SK-N-DZ (cell line): ENCODE measurements at regions not wholly inside any gene's neighbourhood (a gene's known extent, or its start where the extent isn't known, plus 50 kb on each side); places are given as distances from the start of the nearest gene placed in this dataset.
"Not testable (repeated sequence)": the region's sequence is repeated elsewhere in the genome, so short reads cannot be mapped to it uniquely, and the experiment has no call there.

Experiments
- DNase-seq: peaks from one replicate; pipeline ENCODE4 v3.0.0-alpha.2; 2015; ENCODE audit warnings: low spot score

- DNase-seq, result no peak
These were observed 437.3 kb downstream of the NSUN3 start for GRCh38 chr3:94500146-94500545.

DNA sequence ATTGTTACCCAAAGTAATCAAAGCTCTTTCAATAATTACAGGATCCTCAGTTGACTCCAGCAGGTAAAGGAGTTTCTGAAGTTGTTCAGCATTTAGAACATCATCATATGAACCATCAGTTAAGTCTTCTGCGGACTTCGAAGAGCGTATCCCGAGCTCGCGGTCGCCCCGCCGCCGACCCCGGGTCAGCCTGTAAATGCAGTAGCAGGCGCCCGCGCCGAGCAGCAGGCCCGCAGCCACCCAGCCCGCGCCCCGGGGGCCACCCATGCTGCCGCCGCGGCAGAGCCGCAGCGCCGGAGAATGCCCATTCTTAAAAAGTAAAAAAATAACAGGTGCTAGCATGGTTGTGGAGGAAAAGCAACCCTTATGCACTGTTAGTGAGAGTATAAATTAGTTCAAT, 444.5 kb downstream of the NSUN3 start:
- not testable (repeated sequence) for DNase-seq

DNA sequence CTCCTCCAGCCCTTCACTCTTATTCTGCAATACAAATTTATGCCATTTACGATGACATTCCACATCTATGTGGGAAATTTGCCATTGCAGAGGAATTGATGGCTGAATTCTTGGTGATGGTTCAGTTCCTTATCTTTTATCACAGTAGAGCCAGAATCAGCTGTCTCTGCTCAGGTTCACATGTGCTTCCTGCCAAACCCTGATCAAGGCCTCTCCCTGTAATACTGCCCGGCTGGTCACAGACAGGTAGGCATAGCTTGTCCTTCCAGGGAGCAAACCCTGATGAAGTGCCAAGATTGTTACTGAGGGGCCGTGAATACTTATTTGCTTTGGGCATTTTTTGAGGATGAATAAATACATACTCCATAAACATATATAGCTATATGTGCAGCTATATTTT, 450.0 kb downstream of the NSUN3 start:
- no peak for DNase-seq

GRCh38 chr3:94513600-94513999, 450.7 kb downstream of the NSUN3 start:
- DNase-seq, result no peak

DNA sequence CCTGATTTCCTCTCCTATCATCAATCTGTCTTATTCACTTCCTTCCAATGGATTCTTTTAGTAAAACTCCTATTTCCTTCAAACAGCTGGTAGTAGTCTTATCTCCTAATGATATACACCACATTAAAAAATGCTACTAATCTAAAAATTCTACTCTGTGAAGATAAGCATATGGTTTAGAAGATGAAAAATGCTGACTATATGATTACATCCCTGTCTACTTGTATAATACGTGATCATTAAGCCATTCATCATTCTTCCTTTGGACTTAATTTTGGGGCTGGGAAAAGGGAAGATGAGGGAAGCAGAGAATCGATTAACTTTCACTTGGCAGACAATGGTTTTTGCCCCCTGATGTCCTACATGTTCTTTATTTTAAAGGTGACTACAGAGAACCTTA, 453.1 kb downstream of the NSUN3 start:
- DNase-seq, result no peak

GRCh38 chr3:94520364-94520763, 457.5 kb downstream of the NSUN3 start:
- no peak for DNase-seq

DNA sequence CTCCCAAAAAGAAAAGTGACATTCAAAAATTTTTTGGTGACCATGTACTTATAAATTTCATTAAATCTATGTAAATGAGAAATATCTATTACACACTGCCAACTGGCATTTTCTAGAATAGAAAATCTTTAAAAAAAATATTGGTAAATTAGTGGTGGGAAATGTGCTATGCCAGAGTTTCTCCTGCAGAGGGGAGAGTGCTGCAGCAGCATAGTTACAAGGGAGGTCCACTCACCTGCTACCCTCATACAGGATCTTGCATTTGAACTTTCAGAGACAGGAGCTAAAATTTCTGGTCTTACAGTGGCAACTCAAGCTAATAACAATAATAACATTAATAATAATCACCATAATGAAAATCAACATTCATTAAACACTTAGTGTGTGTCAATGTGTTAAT, 459.6 kb downstream of the NSUN3 start:
- DNase-seq, result no peak

- DNase-seq, result no peak
These were observed 461.4 kb downstream of the NSUN3 start for GRCh38 chr3:94524102-94524919.

GRCh38 chr3:94525043-94525442, 462.2 kb downstream of the NSUN3 start:
- DNase-seq, result peak; percentile 18

DNA sequence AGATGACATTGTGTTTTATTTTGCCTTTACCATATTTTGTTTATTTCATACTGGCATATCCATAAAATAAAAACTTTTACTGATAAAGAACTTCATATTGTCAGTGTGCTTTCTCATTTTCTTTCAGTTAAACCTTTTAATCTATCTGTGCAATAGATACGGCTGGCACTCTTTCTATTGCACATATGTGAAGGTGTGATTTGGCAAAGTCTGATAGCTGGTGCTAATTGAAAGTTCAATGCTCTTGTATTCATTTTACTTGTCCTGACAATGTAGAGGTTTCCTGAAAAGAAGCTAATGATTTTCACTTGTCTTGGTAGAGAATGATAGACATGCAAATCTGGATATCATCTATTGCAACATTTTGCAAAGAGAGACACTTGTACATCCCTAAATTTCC, 467.0 kb downstream of the NSUN3 start:
- no peak for DNase-seq

DNA sequence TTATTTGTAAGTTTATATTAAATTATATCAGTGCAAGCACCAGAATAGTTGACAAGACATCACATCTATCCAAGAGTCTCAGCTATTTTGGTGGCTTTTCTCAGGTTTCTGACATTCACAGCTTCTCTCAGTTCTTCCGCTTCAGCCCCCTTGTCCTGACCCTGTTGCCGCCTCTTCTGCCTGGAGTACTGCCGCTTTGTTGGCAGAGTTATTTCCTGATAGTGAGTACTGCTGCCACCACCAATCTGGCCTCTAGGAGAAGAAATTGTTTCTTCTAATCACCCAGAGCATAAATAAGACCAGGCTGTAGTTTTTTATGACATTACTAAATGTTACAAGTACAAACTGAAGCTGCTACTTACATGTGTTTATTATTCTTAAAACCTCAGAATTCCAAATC, 470.1 kb downstream of the NSUN3 start:
- no peak for DNase-seq

- no peak for DNase-seq
These were observed 477.1 kb downstream of the NSUN3 start for GRCh38 chr3:94539937-94540336.

- DNase-seq, result no peak
These were observed 480.3 kb downstream of the NSUN3 start for GRCh38 chr3:94543161-94543560.

DNA sequence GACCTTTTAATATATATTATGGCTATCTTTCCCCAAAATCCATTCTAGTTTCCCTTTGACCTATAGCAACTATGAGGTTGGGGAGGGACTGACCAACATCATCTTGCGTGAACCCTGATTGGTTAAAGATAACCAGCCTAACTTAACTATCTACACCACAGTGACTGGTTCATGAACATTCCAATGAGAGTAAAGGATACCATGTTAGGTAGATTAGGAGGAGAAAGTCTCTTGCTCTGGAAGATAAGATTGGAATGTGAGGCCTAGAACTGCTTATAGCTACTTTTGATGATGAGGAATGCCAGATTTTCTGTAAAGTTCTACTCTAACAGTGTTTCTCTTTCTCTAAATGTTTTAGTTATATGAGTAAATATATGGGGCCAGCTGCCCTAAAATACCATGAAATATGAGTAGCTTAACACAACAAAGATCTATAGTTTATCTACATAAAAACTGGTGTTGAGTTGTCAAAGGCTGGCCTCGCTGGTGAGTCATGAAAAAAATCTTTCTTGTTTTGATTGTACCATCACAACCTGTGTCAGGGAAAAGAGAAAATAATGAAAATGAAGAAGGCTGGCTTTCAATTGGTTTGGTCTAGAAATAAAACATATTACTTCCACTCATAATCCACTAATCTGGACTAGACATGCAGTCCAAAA, 481.4 kb downstream of the NSUN3 start:
- DNase-seq, result no peak

DNA sequence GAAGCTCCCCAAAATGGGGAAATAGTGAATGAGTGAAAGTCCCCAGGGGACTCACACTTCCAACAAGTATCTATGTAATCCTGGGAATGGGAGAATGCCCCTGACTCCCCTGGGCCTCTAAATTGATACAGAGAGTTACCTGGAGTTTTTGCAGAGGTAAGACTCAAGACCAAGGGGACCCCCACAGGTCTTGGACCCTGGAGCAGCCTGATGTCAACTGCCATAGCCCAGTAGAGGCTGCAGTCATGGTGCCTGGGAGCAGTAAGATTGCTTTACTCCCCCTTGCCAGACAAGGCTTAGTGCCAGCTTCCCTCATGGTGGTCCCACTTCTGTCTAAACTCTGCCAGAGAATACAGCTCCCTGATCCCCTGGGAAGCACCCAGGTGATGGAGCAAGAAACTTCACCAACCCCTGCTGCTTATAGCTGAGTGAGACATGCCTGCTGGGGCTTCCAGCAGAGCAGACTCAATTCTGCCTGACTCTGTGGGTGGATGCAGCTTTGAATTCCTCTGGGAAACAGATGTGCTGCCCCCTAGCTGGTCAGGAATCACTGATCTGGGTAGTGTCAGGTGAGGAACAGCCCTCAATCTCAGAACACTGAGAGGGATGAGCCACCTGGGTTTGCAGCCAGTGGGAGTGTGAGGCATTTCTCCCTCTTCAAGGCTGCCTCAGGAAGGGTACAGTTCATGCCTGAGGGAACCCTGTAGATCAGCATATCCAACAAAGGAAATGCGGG, 485.9 kb downstream of the NSUN3 start:
- DNase-seq, result no peak

GRCh38 chr3:94561094-94561493, 498.2 kb downstream of the NSUN3 start:
- no peak for DNase-seq

GRCh38 chr3:94564247-94564646, 501.4 kb downstream of the NSUN3 start:
- DNase-seq, result no peak

DNA sequence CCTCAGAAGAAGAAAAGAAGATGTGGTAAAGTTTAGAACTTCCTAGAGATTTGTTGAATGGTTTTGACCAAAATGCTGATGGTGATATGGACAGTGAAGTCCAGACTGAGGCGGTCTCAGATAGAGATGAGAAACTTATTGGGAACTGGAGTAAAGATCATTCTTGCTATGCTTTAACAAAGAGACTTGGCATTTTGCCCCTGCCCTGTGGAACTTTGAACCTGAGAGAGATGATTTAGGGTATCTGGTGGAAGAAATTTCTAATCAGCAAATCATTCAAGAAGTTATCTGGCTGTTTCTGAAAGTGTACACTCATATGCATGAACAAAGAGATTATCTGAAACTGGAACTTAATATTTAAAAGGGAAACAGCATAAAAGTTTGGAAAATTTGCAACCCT, 505.2 kb downstream of the NSUN3 start:
- no peak for DNase-seq

DNA sequence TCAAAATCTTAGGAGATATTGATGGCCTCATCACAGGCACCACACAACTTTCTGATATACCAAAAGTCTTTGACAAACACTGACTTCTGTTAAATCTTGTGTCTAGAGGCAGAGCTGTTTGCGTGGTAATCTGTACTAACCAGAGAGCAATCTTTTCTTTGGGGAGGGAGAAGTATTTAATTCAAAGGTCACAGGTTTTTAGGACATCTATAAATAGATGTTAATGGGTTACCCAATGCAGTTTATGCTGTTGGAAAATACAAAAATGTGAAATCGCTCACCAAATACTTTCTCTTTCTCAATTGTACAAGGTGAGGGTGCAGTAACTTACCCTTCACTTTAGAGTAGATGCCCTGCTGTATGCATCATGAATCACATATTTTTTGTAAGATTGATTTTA, 510.5 kb downstream of the NSUN3 start:
- DNase-seq, result no peak

- DNase-seq, result no peak
These were observed 524.4 kb downstream of the NSUN3 start for GRCh38 chr3:94587291-94587690.

- peak; percentile 38 for DNase-seq
These were observed 530.8 kb downstream of the NSUN3 start for GRCh38 chr3:94593526-94594150.

DNA sequence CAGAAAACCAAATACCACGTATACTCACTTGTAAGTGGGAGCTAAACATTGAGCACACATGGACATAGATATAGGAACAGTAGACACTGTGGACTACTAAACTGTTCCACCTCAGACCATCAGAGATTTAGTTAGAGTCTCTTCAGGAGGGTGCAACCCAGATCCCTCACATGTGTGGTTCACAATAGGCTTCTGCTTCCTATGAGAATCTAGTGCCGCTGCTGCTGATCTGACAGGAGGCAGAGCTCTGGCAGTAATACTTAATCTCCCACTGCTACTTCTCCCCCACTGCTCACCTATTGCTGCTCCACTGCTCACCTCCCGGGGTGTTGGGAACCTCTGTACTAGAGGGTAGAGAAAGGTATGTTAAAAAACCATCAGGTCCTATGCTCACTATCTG, 533.3 kb downstream of the NSUN3 start:
- DNase-seq, result no peak
